ENCODE measurements at regions not wholly inside any gene's neighbourhood (a gene's known extent, or its start where the extent isn't known, plus 50 kb on each side); places are given as distances from the start of the nearest gene placed in this dataset.

- Histone ChIP-seq H3K9ac (ENCODE audit: low read length) (no peak overlapping the region), H3K9me3 (ENCODE audit: low read length) (no peaks in the 10 kb centered on the region), H3K36me3 (ENCODE audit: insufficient read depth, low read length) (no peaks in the 10 kb centered on the region), H3K9me2 (replicated peaks; ENCODE audit: insufficient read depth, low read length) (no peaks in the 10 kb centered on the region), H2AFZ (ENCODE audit: low read length) (no peak overlapping the region), H3K4me3 (ENCODE audit: low read length) (no peak overlapping the region), H3K27ac (ENCODE audit: low read length) (no peak overlapping the region), H3K79me2 (ENCODE audit: low read length) (no peaks in the 10 kb centered on the region), H4K20me1 (ENCODE audit: insufficient read depth, low read depth, low read length) (no peaks in the 10 kb centered on the region), H3K27me3 (ENCODE audit: low read length) (no peaks in the 10 kb centered on the region), H3K4me1 (ENCODE audit: low read length) (no peaks in the 10 kb centered on the region), H3K4me2 (ENCODE audit: low read depth, low read length, poor library complexity, severe bottlenecking) (no peak overlapping the region)
- DNase-seq = no peak
Observed at GRCh38 chr4:20603671-20604313, 96.5 kb upstream of the PACRGL start.

DNA sequence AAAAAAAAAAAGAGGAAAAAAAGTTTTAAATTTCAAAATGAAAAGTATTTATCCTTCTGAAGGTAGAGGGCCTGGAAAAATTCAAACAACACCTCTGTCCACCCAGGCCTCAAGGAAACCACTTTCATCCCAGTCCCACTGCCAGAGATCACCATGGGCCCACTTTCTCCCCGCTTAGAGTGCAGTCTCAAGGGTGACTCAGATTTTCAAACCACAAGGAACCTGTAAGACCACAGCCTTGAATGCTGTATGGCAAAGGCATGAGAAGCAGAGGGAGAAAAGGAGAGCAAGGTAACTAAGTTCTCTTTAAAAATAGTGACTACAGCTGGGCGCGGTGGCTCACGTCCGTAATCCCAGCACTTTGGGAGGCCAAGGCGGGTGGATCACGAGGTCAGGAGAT, 87.9 kb upstream of the PACRGL start:
- Histone ChIP-seq H3K4me3 (ENCODE audit: low read length) (no peak overlapping the region), H3K27ac (ENCODE audit: low read length) (no peak overlapping the region), H2AFZ (ENCODE audit: low read length) (no peak overlapping the region), H3K9me2 (replicated peaks; ENCODE audit: insufficient read depth, low read length) (no peaks in the 10 kb centered on the region), H3K4me1 (ENCODE audit: low read length) (no peaks in the 10 kb centered on the region), H4K20me1 (ENCODE audit: insufficient read depth, low read depth, low read length) (no peaks in the 10 kb centered on the region), H3K9me3 (ENCODE audit: low read length) (no peaks in the 10 kb centered on the region), H3K4me2 (ENCODE audit: low read depth, low read length, poor library complexity, severe bottlenecking) (no peak overlapping the region), H3K9ac (ENCODE audit: low read length) (no peak overlapping the region), H3K27me3 (ENCODE audit: low read length) (no peaks in the 10 kb centered on the region), H3K36me3 (ENCODE audit: insufficient read depth, low read length) (no peaks in the 10 kb centered on the region), H3K79me2 (ENCODE audit: low read length) (no peaks in the 10 kb centered on the region)
- no peak for DNase-seq

DNA sequence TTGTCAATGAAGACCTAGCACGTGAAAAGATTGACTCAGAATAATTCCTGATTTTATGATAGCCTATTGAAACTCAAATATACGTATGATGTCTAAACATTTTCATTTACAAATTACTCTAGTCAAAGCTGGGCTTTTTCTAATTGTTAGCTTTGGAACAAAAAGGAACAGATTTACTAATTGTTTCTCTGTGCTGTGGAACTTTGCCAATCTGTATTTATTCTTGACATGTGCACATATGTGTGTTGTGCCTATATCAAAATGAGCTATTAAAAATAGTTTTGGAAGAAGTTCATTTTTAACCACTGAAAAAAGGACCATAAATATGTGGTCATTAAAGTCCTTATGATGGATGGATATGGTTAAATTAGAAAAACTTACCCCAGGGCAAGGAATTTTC, 85.4 kb upstream of the PACRGL start:
- Histone ChIP-seq H3K27ac (ENCODE audit: low read length) (no peak overlapping the region), H3K27me3 (ENCODE audit: low read length) (no peaks in the 10 kb centered on the region), H3K9ac (ENCODE audit: low read length) (no peak overlapping the region), H3K36me3 (ENCODE audit: insufficient read depth, low read length) (no peaks in the 10 kb centered on the region), H2AFZ (ENCODE audit: low read length) (no peak overlapping the region), H3K4me3 (ENCODE audit: low read length) (no peak overlapping the region), H3K9me2 (replicated peaks; ENCODE audit: insufficient read depth, low read length) (no peaks in the 10 kb centered on the region), H3K79me2 (ENCODE audit: low read length) (no peaks in the 10 kb centered on the region), H3K9me3 (ENCODE audit: low read length) (no peaks in the 10 kb centered on the region), H3K4me2 (ENCODE audit: low read depth, low read length, poor library complexity, severe bottlenecking) (no peak overlapping the region), H3K4me1 (ENCODE audit: low read length) (no peaks in the 10 kb centered on the region), H4K20me1 (ENCODE audit: insufficient read depth, low read depth, low read length) (no peaks in the 10 kb centered on the region)
- DNase-seq = no peak

GRCh38 chr4:20615486-20616260, 84.6 kb upstream of the PACRGL start:
- Histone ChIP-seq H3K9me3 (ENCODE audit: low read length) (no peaks in the 10 kb centered on the region), H2AFZ (ENCODE audit: low read length) (no peak overlapping the region), H3K27ac (ENCODE audit: low read length) (no peak overlapping the region), H3K27me3 (ENCODE audit: low read length) (no peaks in the 10 kb centered on the region), H4K20me1 (ENCODE audit: insufficient read depth, low read depth, low read length) (no peaks in the 10 kb centered on the region), H3K79me2 (ENCODE audit: low read length) (no peaks in the 10 kb centered on the region), H3K36me3 (ENCODE audit: insufficient read depth, low read length) (no peaks in the 10 kb centered on the region), H3K4me1 (ENCODE audit: low read length) (no peaks in the 10 kb centered on the region), H3K9ac (ENCODE audit: low read length) (no peak overlapping the region), H3K4me3 (ENCODE audit: low read length) (no peak overlapping the region), H3K9me2 (replicated peaks; ENCODE audit: insufficient read depth, low read length) (no peaks in the 10 kb centered on the region), H3K4me2 (ENCODE audit: low read depth, low read length, poor library complexity, severe bottlenecking) (no peak overlapping the region)
- DNase-seq = no peak

GRCh38 chr4:20616313-20616712, 83.9 kb upstream of the PACRGL start:
- Histone ChIP-seq H3K4me3 (ENCODE audit: low read length) (no peak overlapping the region), H3K4me2 (ENCODE audit: low read depth, low read length, poor library complexity, severe bottlenecking) (no peak overlapping the region), H3K4me1 (ENCODE audit: low read length) (no peaks in the 10 kb centered on the region), H4K20me1 (ENCODE audit: insufficient read depth, low read depth, low read length) (no peaks in the 10 kb centered on the region), H3K9ac (ENCODE audit: low read length) (no peak overlapping the region), H3K9me3 (ENCODE audit: low read length) (no peaks in the 10 kb centered on the region), H3K79me2 (ENCODE audit: low read length) (no peaks in the 10 kb centered on the region), H2AFZ (ENCODE audit: low read length) (no peak overlapping the region), H3K27me3 (ENCODE audit: low read length) (no peaks in the 10 kb centered on the region), H3K36me3 (ENCODE audit: insufficient read depth, low read length) (no peaks in the 10 kb centered on the region), H3K27ac (ENCODE audit: low read length) (no peak overlapping the region), H3K9me2 (replicated peaks; ENCODE audit: insufficient read depth, low read length) (no peaks in the 10 kb centered on the region)
- no peak for DNase-seq

DNA sequence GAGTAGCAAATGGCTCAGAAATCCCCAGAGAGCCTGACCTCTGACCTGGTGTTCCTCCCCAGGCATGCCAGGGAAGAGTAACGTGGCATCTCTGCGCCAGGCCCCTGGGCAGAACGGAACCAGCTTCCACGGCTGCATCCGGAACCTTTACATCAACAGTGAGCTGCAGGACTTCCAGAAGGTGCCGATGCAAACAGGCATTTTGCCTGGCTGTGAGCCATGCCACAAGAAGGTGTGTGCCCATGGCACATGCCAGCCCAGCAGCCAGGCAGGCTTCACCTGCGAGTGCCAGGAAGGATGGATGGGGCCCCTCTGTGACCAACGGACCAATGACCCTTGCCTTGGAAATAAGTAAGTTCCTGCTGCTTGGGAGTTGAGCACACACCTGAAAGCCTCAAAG, 83.4 kb upstream of the PACRGL start:
- no peak overlapping the region for H3K9ac ChIP-seq (ENCODE audit: low read length)
- H2AFZ ChIP-seq (ENCODE audit: low read length) = no peak overlapping the region
- H3K27ac ChIP-seq (ENCODE audit: low read length) = no peak overlapping the region
- no peak overlapping the region for H3K4me2 ChIP-seq (ENCODE audit: low read depth, low read length, poor library complexity, severe bottlenecking)
- H3K9me3 ChIP-seq (ENCODE audit: low read length) = no peaks in the 10 kb centered on the region
- H3K79me2 ChIP-seq (ENCODE audit: low read length) = no peaks in the 10 kb centered on the region
- H3K4me3 ChIP-seq (ENCODE audit: low read length) = no peak overlapping the region
- no peaks in the 10 kb centered on the region for H3K9me2 ChIP-seq (replicated peaks; ENCODE audit: insufficient read depth, low read length)
- no peaks in the 10 kb centered on the region for H3K4me1 ChIP-seq (ENCODE audit: low read length)
- no peak for DNase-seq
- H3K36me3 ChIP-seq (ENCODE audit: insufficient read depth, low read length) = no peaks in the 10 kb centered on the region
- H3K27me3 ChIP-seq (ENCODE audit: low read length) = no peaks in the 10 kb centered on the region
- no peaks in the 10 kb centered on the region for H4K20me1 ChIP-seq (ENCODE audit: insufficient read depth, low read depth, low read length)

DNA sequence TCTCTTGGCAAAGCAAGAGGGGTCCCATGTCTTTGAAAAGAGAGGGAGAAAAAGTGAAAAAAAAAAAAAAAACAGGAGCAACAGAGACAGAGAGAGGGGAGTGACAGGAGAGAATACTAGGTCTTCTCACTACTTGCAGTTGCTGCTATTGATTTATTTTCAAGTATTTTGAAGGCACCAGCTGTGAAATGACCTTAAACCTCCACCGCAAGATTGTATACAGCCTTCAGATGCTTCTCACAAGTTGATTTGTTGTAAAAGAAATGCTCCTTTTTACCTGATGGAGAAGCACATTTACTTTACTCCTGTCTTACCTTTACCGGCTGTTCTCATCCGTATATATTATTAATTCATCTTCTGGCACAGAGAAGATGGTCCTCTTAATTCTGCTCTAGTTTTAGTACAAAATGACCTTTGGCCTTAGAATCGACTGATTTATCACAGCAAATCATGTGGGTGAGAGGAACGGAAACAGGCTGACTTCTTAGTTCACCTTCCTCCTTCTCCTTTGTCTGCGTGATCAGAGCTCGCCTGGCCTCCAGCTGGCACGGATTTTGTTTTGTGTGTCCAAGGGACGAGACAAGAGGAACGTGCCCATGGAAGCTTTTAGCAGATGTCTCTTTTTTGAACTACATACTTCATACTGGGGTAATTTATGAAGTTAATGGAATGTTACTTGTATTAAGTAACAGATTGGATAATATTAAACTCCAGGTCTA, 82.4 kb upstream of the PACRGL start:
- Histone ChIP-seq H3K4me2 (ENCODE audit: low read depth, low read length, poor library complexity, severe bottlenecking) (no peak overlapping the region), H3K4me1 (ENCODE audit: low read length) (no peaks in the 10 kb centered on the region), H4K20me1 (ENCODE audit: insufficient read depth, low read depth, low read length) (no peaks in the 10 kb centered on the region), H3K27ac (ENCODE audit: low read length) (no peak overlapping the region), H3K9ac (ENCODE audit: low read length) (no peak overlapping the region), H3K4me3 (ENCODE audit: low read length) (no peak overlapping the region), H3K36me3 (ENCODE audit: insufficient read depth, low read length) (no peaks in the 10 kb centered on the region), H2AFZ (ENCODE audit: low read length) (no peak overlapping the region), H3K9me3 (ENCODE audit: low read length) (no peaks in the 10 kb centered on the region), H3K79me2 (ENCODE audit: low read length) (no peaks in the 10 kb centered on the region), H3K27me3 (ENCODE audit: low read length) (no peaks in the 10 kb centered on the region), H3K9me2 (replicated peaks; ENCODE audit: insufficient read depth, low read length) (no peaks in the 10 kb centered on the region)
- no peak for DNase-seq

GRCh38 chr4:20618731-20619130, 81.5 kb upstream of the PACRGL start:
- Histone ChIP-seq H3K9ac (ENCODE audit: low read length) (no peak overlapping the region), H3K27me3 (ENCODE audit: low read length) (no peaks in the 10 kb centered on the region), H3K79me2 (ENCODE audit: low read length) (no peaks in the 10 kb centered on the region), H3K4me1 (ENCODE audit: low read length) (no peaks in the 10 kb centered on the region), H3K9me2 (replicated peaks; ENCODE audit: insufficient read depth, low read length) (no peaks in the 10 kb centered on the region), H4K20me1 (ENCODE audit: insufficient read depth, low read depth, low read length) (no peaks in the 10 kb centered on the region), H3K4me3 (ENCODE audit: low read length) (no peak overlapping the region), H3K36me3 (ENCODE audit: insufficient read depth, low read length) (no peaks in the 10 kb centered on the region), H2AFZ (ENCODE audit: low read length) (no peak overlapping the region), H3K27ac (ENCODE audit: low read length) (no peak overlapping the region), H3K4me2 (ENCODE audit: low read depth, low read length, poor library complexity, severe bottlenecking) (no peak overlapping the region), H3K9me3 (ENCODE audit: low read length) (no peaks in the 10 kb centered on the region)
- DNase-seq = no peak
